ENCODE measurements at regions not wholly inside any gene's neighbourhood (a gene's known extent, or its start where the extent isn't known, plus 50 kb on each side); places are given as distances from the start of the nearest gene placed in this dataset.
"Not testable (repeated sequence)": the region's sequence is repeated elsewhere in the genome, so short reads cannot be mapped to it uniquely, and the experiment has no call there.

- DNase-seq = no peak
These were observed 121.2 kb upstream of the FOXP2 start for GRCh38 chr7:114293289-114294012.

GRCh38 chr7:114279901-114280300 lies 134.7 kb upstream of the FOXP2 start:
- DNase-seq = no peak

- DNase-seq = no peak
These were observed 141.4 kb upstream of the FOXP2 start for GRCh38 chr7:114273218-114273617.

GRCh38 chr7:114269714-114270113 lies 144.9 kb upstream of the FOXP2 start:
- DNase-seq = no peak

- not testable (repeated sequence) for DNase-seq
These were observed 147.1 kb upstream of the FOXP2 start for GRCh38 chr7:114267550-114267949.

GRCh38 chr7:114264023-114264422 lies 150.6 kb upstream of the FOXP2 start:
- DNase-seq = no peak

- no peak for DNase-seq
These were observed 151.4 kb upstream of the FOXP2 start for GRCh38 chr7:114263219-114263618.

GRCh38 chr7:114255404-114255841 lies 159.2 kb upstream of the FOXP2 start:
- no peak for DNase-seq

- DNase-seq = no peak
These were observed 171.0 kb upstream of the FOXP2 start for GRCh38 chr7:114243646-114244045.

GRCh38 chr7:114242992-114243507 lies 171.6 kb upstream of the FOXP2 start:
- DNase-seq = no peak

GRCh38 chr7:114229246-114229645 lies 185.4 kb upstream of the FOXP2 start:
- DNase-seq = no peak

GRCh38 chr7:114225784-114226183 lies 188.8 kb upstream of the FOXP2 start:
- DNase-seq = no peak

GRCh38 chr7:114218283-114218682 lies 196.3 kb upstream of the FOXP2 start:
- DNase-seq = no peak

- no peak for DNase-seq
These were observed 197.4 kb upstream of the FOXP2 start for GRCh38 chr7:114217026-114217806.

GRCh38 chr7:114214466-114214865 lies 200.1 kb upstream of the FOXP2 start:
- no peak for DNase-seq

- DNase-seq = no peak
These were observed 201.7 kb upstream of the FOXP2 start for GRCh38 chr7:114212721-114213429.

GRCh38 chr7:114209968-114210367 lies 204.6 kb upstream of the FOXP2 start:
- DNase-seq = no peak

- DNase-seq = no peak
These were observed 207.9 kb upstream of the FOXP2 start for GRCh38 chr7:114206688-114207087.

- DNase-seq = no peak
These were observed 218.1 kb upstream of the FOXP2 start for GRCh38 chr7:114196517-114196916.

- no peak for DNase-seq
These were observed 224.2 kb upstream of the FOXP2 start for GRCh38 chr7:114190387-114190786.

GRCh38 chr7:114183311-114184088 lies 231.1 kb upstream of the FOXP2 start:
- peak in 1 of 3 donors; percentile 4 for DNase-seq

GRCh38 chr7:114182837-114183236 lies 231.8 kb upstream of the FOXP2 start:
- no peak for DNase-seq

All from muscle of back (tissue), 3 donors.